Transverse colon (tissue), 4 donors: ENCODE measurements at regions not wholly inside any gene's neighbourhood (a gene's known extent, or its start where the extent isn't known, plus 50 kb on each side); places are given as distances from the start of the nearest gene placed in this dataset.

Experiments used
- DNase-seq: peaks from one replicate; pipeline ENCODE4 v3.0.0-alpha.2; 2019
- H3K27ac ChIP-seq, 4 donors: fragments of 200-600 bp; sonication (generic); 2 replicates each; pipeline ENCODE4 v1.5.1; 2016 to 2018; ENCODE audit warnings: inconsistent platforms in 4 of 4
- H3K27me3 ChIP-seq: fragments of 200-600 bp; sonication (generic); 2 replicates; pipeline ENCODE4 v1.5.1; 2017; ENCODE audit warnings: inconsistent platforms
- H3K36me3 ChIP-seq, 4 donors: fragments of 200-600 bp; sonication (generic); 2 replicates each; pipeline ENCODE4 v1.5.1; 2017 to 2019; ENCODE audit warnings: inconsistent platforms in 4 of 4
- H3K4me1 ChIP-seq, 4 donors: fragments of 200-600 bp; sonication (generic); 2 replicates each; pipeline ENCODE4 v1.5.1; 2017 to 2020; ENCODE audit warnings: inconsistent platforms in 4 of 4
- H3K4me3 ChIP-seq, 4 donors: fragments of 200-600 bp; sonication (generic); 1 replicate in 1 of 4; 2 replicates in 3 of 4; pipeline versions ENCODE4 v1.5.1 to v1.6.1; 2017 to 2019; ENCODE audit warnings: inconsistent platforms in 4 of 4
- H3K9me3 ChIP-seq, 2 donors: fragments of 200-600 bp; sonication (generic); 2 replicates each; pipeline ENCODE4 v1.5.1; 2017 to 2019; ENCODE audit warnings: inconsistent platforms in 2 of 2
- CTCF ChIP-seq, 5 experiments: fragments of 200-600 bp in 3 of 5; fragments of 450-650 bp in 2 of 5; sonication (generic) in 3 of 5; IDR thresholded peaks; 1 replicate in 2 of 5; 2 replicates in 3 of 5; pipeline ENCODE4 v1.5.1; 2016 to 2017; ENCODE audit warnings: antibody characterized with exemption in 5 of 5, inconsistent platforms in 3 of 5, mild to moderate bottlenecking in 2 of 5, moderate library complexity in 1 of 5
- EP300 ChIP-seq: sonication (generic); formaldehyde crosslinking; IDR thresholded peaks from one replicate; pipeline ENCODE4 v1.6.1; 2017; ENCODE audit warnings: antibody characterized with exemption, low read depth
- POLR2A ChIP-seq: fragments of 450-650 bp; IDR thresholded peaks from one replicate; pipeline ENCODE4 v1.6.1; 2016; ENCODE audit warnings: antibody characterized with exemption, mild to moderate bottlenecking, moderate library complexity
- POLR2AphosphoS5 ChIP-seq, 3 donors: sonication (generic); formaldehyde crosslinking; IDR thresholded peaks; one replicate each; pipeline ENCODE4 v1.6.1; 2016; ENCODE audit warnings: antibody characterized with exemption in 3 of 3
- WGBS, 2 donors: methylation state at CpG; one replicate each; pipeline ENCODE4 v1.1.5; 2018; ENCODE audit warnings: low coverage in 1 of 2; 5-methylcytosine and 5-hydroxymethylcytosine counted together
- in situ Hi-C, 4 donors: fragments of 200-750 bp; cut with MboI; loops; one replicate each; pipeline versions ENCODE4 v1.15.0 to v1.15.1; 2017; ENCODE audit warnings: low sequenced_read_pairs in 3 of 4, low pct_ligation_motif_present in 1 of 4, low pct_unique_long_range_greater_than_20kb in 1 of 4
- intact Hi-C: fragments of 100-400 bp; cut with DNase I; formaldehyde crosslinking; loops from one replicate; pipeline ENCODE4 v1.15.1; 2023; ENCODE audit warnings: low total_unique reads

- Histone ChIP-seq H3K27ac (no peak overlapping the region), H3K4me3 (no peak overlapping the region), H3K4me1 (peaks cover 0 to 3% (median 0%) of the 10 kb centered on the region in 4 donors), H3K9me3 (no peaks in the 10 kb centered on the region), H3K27me3 (no peaks in the 10 kb centered on the region), H3K36me3 (no peaks in the 10 kb centered on the region)
- intact Hi-C loops (no loop called here), in situ Hi-C loops (no loop called here)
- no peak for DNase-seq
- WGBS, 2 donors, result 97 to 100% methylated on average over 3 of the region's 3 CpGs
- no peak for TF ChIP-seq CTCF (IDR thresholded peaks at IDR 0.05)
- TF ChIP-seq POLR2A, result no peak
- no peak for TF ChIP-seq POLR2AphosphoS5 (IDR thresholded peaks at IDR 0.05)
These were observed 89.4 kb upstream of the AHR start for GRCh38 chr7:17209101-17209500.

- H3K4me3 ChIP-seq, result no peak overlapping the region
- H3K9me3 ChIP-seq, result no peaks in the 10 kb centered on the region
- H3K27me3 ChIP-seq, result no peaks in the 10 kb centered on the region
- H3K36me3 ChIP-seq, result no peaks in the 10 kb centered on the region
- in situ Hi-C loops, result no loop called here
- no peak overlapping the region for H3K27ac ChIP-seq
- no peak for DNase-seq
- TF ChIP-seq POLR2A, result no peak
- no peak for TF ChIP-seq CTCF (IDR thresholded peaks at IDR 0.05)
- TF ChIP-seq POLR2AphosphoS5 (IDR thresholded peaks at IDR 0.05), result no peak
- no peak for TF ChIP-seq EP300
- intact Hi-C loops, result no loop called here
- peaks cover 0 to 3% (median 0%) of the 10 kb centered on the region in 4 donors for H3K4me1 ChIP-seq
- 100% methylated on average over 1 of the region's 1 CpG for WGBS, 2 donors
These were observed 87.1 kb upstream of the AHR start for GRCh38 chr7:17211307-17211836.

GRCh38 chr7:17212188-17212587 is 86.3 kb upstream of the AHR start:
- intact Hi-C loops (no loop called here), in situ Hi-C loops (no loop called here)
- Histone ChIP-seq H3K27me3 (no peaks in the 10 kb centered on the region), H3K4me1 (peaks cover 0 to 3% (median 0%) of the 10 kb centered on the region in 4 donors), H3K4me3 (no peak overlapping the region), H3K36me3 (no peaks in the 10 kb centered on the region), H3K27ac (no peak overlapping the region), H3K9me3 (no peaks in the 10 kb centered on the region)
- TF ChIP-seq EP300 (no peak), POLR2AphosphoS5 (IDR thresholded peaks at IDR 0.05) (no peak), CTCF (IDR thresholded peaks at IDR 0.05) (no peak), POLR2A (no peak)
- no peak for DNase-seq

GRCh38 chr7:17227766-17228490 is 70.5 kb upstream of the AHR start:
- intact Hi-C loops (no loop called here), in situ Hi-C loops (no loop called here)
- H3K27ac ChIP-seq, result no peak overlapping the region
- TF ChIP-seq POLR2A (no peak), EP300 (no peak), CTCF (IDR thresholded peaks at IDR 0.05) (no peak), POLR2AphosphoS5 (IDR thresholded peaks at IDR 0.05) (no peak)
- H3K9me3 ChIP-seq, result peaks cover 0 to 3% of the 10 kb centered on the region in 2 donors
- H3K4me1 ChIP-seq, result no peaks in the 10 kb centered on the region
- no peaks in the 10 kb centered on the region for H3K27me3 ChIP-seq
- H3K36me3 ChIP-seq, result no peaks in the 10 kb centered on the region
- H3K4me3 ChIP-seq, result no peak overlapping the region
- WGBS, 2 donors, result 79 to 84% methylated on average over 2 of the region's 2 CpGs
- DNase-seq, result no peak
